Dermis microvascular lymphatic vessel endothelial cell (primary cell): ENCODE measurements at regions not wholly inside any gene's neighbourhood (a gene's known extent, or its start where the extent isn't known, plus 50 kb on each side); places are given as distances from the start of the nearest gene placed in this dataset.

ENCODE experiments used
- DNase-seq, 2 donors: peaks; one replicate each; pipeline versions ENCODE4 v3.0.0 to v3.0.0-alpha.2; 2010; ENCODE audit warnings: low read depth in 2 of 2

GRCh38 chr1:29786791-29787732 is 550.7 kb downstream of the PTPRU start:
- no peak for DNase-seq

GRCh38 chr1:29786195-29786594 is 549.9 kb downstream of the PTPRU start:
- no peak for DNase-seq

GRCh38 chr1:29785554-29785953 is 549.2 kb downstream of the PTPRU start:
- DNase-seq = no peak

- no peak for DNase-seq
Observed at GRCh38 chr1:29785137-29785527, 548.8 kb downstream of the PTPRU start.

- no peak for DNase-seq
Observed at GRCh38 chr1:29784276-29785136, 548.2 kb downstream of the PTPRU start.

- no peak for DNase-seq
Observed at GRCh38 chr1:29783508-29784275, 547.4 kb downstream of the PTPRU start.

- no peak for DNase-seq
Observed at GRCh38 chr1:29782846-29783507, 546.7 kb downstream of the PTPRU start.

- DNase-seq = no peak
Observed at GRCh38 chr1:29779146-29779545, 542.8 kb downstream of the PTPRU start.

- no peak for DNase-seq
Observed at GRCh38 chr1:29777522-29777921, 541.2 kb downstream of the PTPRU start.

- no peak for DNase-seq
Observed at GRCh38 chr1:29774355-29774754, 538.0 kb downstream of the PTPRU start.

- DNase-seq = no peak
Observed at GRCh38 chr1:29772584-29773100, 536.3 kb downstream of the PTPRU start.

- DNase-seq = no peak
Observed at GRCh38 chr1:29767769-29768425, 531.6 kb downstream of the PTPRU start.

GRCh38 chr1:29767088-29767685 is 530.9 kb downstream of the PTPRU start:
- no peak for DNase-seq

GRCh38 chr1:29762635-29763034 is 526.3 kb downstream of the PTPRU start:
- DNase-seq = no peak

- DNase-seq = no peak
Observed at GRCh38 chr1:29761159-29761928, 525.0 kb downstream of the PTPRU start.

GRCh38 chr1:29760067-29760564 is 523.8 kb downstream of the PTPRU start:
- DNase-seq = no peak

GRCh38 chr1:29758781-29759499 is 522.6 kb downstream of the PTPRU start:
- no peak for DNase-seq
